ENCODE measurements at regions not wholly inside any gene's neighbourhood (a gene's known extent, or its start where the extent isn't known, plus 50 kb on each side); places are given as distances from the start of the nearest gene placed in this dataset.
"Not testable (repeated sequence)": the region's sequence is repeated elsewhere in the genome, so short reads cannot be mapped to it uniquely, and the experiment has no call there.

GRCh38 chr4:112747036-112747435 lies 110.1 kb downstream of the LARP7 start:
- no peaks in the 10 kb centered on the region for H3K9me3 ChIP-seq (ENCODE audit: low read length)
- no peak overlapping the region for H3K4me3 ChIP-seq (ENCODE audit: low read length)
- no peak overlapping the region for H3K4me2 ChIP-seq (ENCODE audit: low read length)
- no peaks in the 10 kb centered on the region for H4K20me1 ChIP-seq (ENCODE audit: insufficient read depth)
- no peak overlapping the region for H2AFZ ChIP-seq (ENCODE audit: low read depth, low read length)
- H3K9me2 ChIP-seq (ENCODE audit: insufficient read depth, low read length): no peaks in the 10 kb centered on the region
- H3F3A ChIP-seq (ENCODE audit: insufficient read depth, low read length, poor library complexity, severe bottlenecking): no peaks in the 10 kb centered on the region
- H3K27me3 ChIP-seq (ENCODE audit: insufficient read depth, low read depth, low read length): no peaks in the 10 kb centered on the region
- H3K27ac ChIP-seq (ENCODE audit: low read length): no peak overlapping the region
- H3K9ac ChIP-seq (ENCODE audit: low read length): no peak overlapping the region
- no peaks in the 10 kb centered on the region for H3K79me2 ChIP-seq (replicated peaks; ENCODE audit: insufficient read depth, low read length)
- TF ChIP-seq RAD21 (conservative IDR thresholded peaks at IDR 0.05) (no peak), SMC3 (conservative IDR thresholded peaks at IDR 0.05; ENCODE audit: poor library complexity) (no peak), TAF1 (IDR thresholded peaks at IDR 0.05; ENCODE audit: low read depth) (no peak), EZH2 (IDR thresholded peaks at IDR 0.05; ENCODE audit: borderline replicate concordance, insufficient read depth, low read length, poor library complexity, severe bottlenecking) (no peak), CTCF (IDR thresholded peaks at IDR 0.05; ENCODE audit: poor library complexity, severe bottlenecking) (no peak), REST (IDR thresholded peaks at IDR 0.05; ENCODE audit: borderline replicate concordance) (no peak), POLR2AphosphoS5 (IDR thresholded peaks at IDR 0.05) (no peak), EP300 (conservative IDR thresholded peaks at IDR 0.05; ENCODE audit: poor library complexity, severe bottlenecking) (no peak), MXI1 (conservative IDR thresholded peaks at IDR 0.05; ENCODE audit: poor library complexity, severe bottlenecking) (no peak)
- H3K36me3 ChIP-seq (ENCODE audit: insufficient read depth, low read length): no peaks in the 10 kb centered on the region

GRCh38 chr4:112748352-112748878 lies 111.5 kb downstream of the LARP7 start:
- Histone ChIP-seq H3K79me2 (replicated peaks; ENCODE audit: insufficient read depth, low read length) (no peaks in the 10 kb centered on the region), H3K4me2 (ENCODE audit: low read length) (no peak overlapping the region)
- TF ChIP-seq SMC3 (conservative IDR thresholded peaks at IDR 0.05; ENCODE audit: poor library complexity) (no peak), EZH2 (IDR thresholded peaks at IDR 0.05; ENCODE audit: borderline replicate concordance, insufficient read depth, low read length, poor library complexity, severe bottlenecking) (no peak), RAD21 (conservative IDR thresholded peaks at IDR 0.05) (no peak), CTCF (IDR thresholded peaks at IDR 0.05; ENCODE audit: poor library complexity, severe bottlenecking) (no peak), MXI1 (conservative IDR thresholded peaks at IDR 0.05; ENCODE audit: poor library complexity, severe bottlenecking) (no peak), REST (IDR thresholded peaks at IDR 0.05; ENCODE audit: borderline replicate concordance) (no peak), POLR2AphosphoS5 (IDR thresholded peaks at IDR 0.05) (no peak), EP300 (conservative IDR thresholded peaks at IDR 0.05; ENCODE audit: poor library complexity, severe bottlenecking) (no peak), TAF1 (IDR thresholded peaks at IDR 0.05; ENCODE audit: low read depth) (no peak)

GRCh38 chr4:112750749-112751148 lies 113.8 kb downstream of the LARP7 start:
- H3F3A ChIP-seq (ENCODE audit: insufficient read depth, low read length, poor library complexity, severe bottlenecking); H3K27me3 ChIP-seq (ENCODE audit: insufficient read depth, low read depth, low read length); H3K4me2 ChIP-seq (ENCODE audit: low read length); H3K79me2 ChIP-seq (replicated peaks; ENCODE audit: insufficient read depth, low read length); H3K9me2 ChIP-seq (ENCODE audit: insufficient read depth, low read length); H4K20me1 ChIP-seq (ENCODE audit: insufficient read depth); H3K4me3 ChIP-seq (ENCODE audit: low read length); H3K9me3 ChIP-seq (ENCODE audit: low read length); H3K27ac ChIP-seq (ENCODE audit: low read length); H3K36me3 ChIP-seq (ENCODE audit: insufficient read depth, low read length); H3K9ac ChIP-seq (ENCODE audit: low read length); H2AFZ ChIP-seq (ENCODE audit: low read depth, low read length): not testable (repeated sequence)

More at GRCh38 chr4:112748352-112748878, 111.5 kb downstream of the LARP7 start:
- H3K9me2 ChIP-seq (ENCODE audit: insufficient read depth, low read length): no peaks in the 10 kb centered on the region
- no peak overlapping the region for H3K27ac ChIP-seq (ENCODE audit: low read length)
- no peaks in the 10 kb centered on the region for H3F3A ChIP-seq (ENCODE audit: insufficient read depth, low read length, poor library complexity, severe bottlenecking)
- no peaks in the 10 kb centered on the region for H3K9me3 ChIP-seq (ENCODE audit: low read length)
- no peaks in the 10 kb centered on the region for H3K27me3 ChIP-seq (ENCODE audit: insufficient read depth, low read depth, low read length)
- H2AFZ ChIP-seq (ENCODE audit: low read depth, low read length): no peak overlapping the region
- H4K20me1 ChIP-seq (ENCODE audit: insufficient read depth): no peaks in the 10 kb centered on the region
- no peak overlapping the region for H3K4me3 ChIP-seq (ENCODE audit: low read length)
- no peaks in the 10 kb centered on the region for H3K36me3 ChIP-seq (ENCODE audit: insufficient read depth, low read length)
- H3K9ac ChIP-seq (ENCODE audit: low read length): no peak overlapping the region

All from neural cell (in vitro differentiated cells).